Activated CD8-positive, alpha-beta memory T cell treated with anti-CD3 and anti-CD28 coated beads for 48 hours (primary cell): ENCODE measurements at regions not wholly inside any gene's neighbourhood (a gene's known extent, or its start where the extent isn't known, plus 50 kb on each side); places are given as distances from the start of the nearest gene placed in this dataset.

Experiments
- DNase-seq, 3 experiments: peaks; one replicate each; pipeline ENCODE4 v3.0.0-alpha.2; 2020; ENCODE audit warnings: low read depth in 2 of 3, low spot score in 2 of 3

GRCh38 chr11:28649922-28650321 lies 541.7 kb downstream of the METTL15 start:
- no peak for DNase-seq

DNA sequence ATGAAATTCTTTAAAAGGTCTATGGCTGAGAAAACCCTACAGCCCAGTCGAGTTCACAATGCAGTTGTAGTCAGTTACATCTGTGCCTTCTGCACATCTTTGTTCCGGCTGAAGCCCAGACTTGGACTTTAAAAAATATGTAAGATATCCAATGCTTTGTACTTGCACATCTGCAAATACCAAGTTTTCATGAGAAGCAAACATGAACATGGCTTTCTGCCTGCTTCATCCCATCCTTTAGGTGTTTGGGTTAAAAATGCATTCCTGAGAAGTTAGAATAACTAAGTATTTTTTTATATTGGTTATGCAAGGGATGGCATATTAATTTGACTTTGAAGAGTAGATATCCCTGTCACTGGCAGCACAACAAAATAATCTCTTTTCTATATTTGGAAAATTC lies 528.4 kb downstream of the METTL15 start:
- DNase-seq: no peak

DNA sequence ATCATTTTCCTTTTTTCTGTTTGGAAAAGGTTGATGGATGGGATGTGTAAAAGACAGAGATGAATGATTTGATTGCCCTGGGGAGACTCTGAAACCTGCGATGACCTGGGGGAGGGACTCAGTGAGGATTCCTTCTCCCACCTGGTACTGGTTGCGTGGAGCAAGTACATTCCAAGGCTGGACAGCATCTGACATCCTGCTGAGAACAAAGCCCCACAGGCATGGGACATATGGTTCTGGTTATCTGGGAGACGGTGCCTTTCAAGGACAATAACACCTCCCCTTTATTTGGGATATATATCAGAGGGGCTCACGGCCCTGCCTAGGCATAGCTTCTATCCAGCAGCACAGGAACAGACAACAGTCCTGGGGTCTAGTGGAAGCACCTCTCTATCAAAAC lies 527.8 kb downstream of the METTL15 start:
- DNase-seq: no peak

GRCh38 chr11:28632338-28632737 lies 524.1 kb downstream of the METTL15 start:
- no peak for DNase-seq

DNA sequence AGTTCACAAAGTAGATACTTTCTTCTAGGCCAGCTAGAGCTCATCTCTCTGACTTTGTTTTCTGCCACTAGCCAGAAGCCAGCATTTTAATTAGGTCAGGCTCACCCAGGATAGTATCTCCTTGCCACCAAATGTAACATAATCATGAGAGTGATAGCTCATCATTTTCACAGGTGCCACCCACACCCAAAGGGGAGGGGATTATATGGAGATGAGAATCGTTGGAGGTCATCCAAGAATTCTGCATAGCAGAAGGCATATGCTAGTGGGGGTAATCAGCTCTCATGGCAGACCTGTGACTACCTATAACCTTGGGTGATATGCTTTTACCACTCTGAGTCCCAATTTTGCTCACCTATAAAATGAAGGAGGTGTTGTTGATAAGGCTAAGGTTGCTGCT lies 523.0 kb downstream of the METTL15 start:
- DNase-seq: no peak

GRCh38 chr11:28629235-28629634 lies 521.0 kb downstream of the METTL15 start:
- no peak for DNase-seq

DNA sequence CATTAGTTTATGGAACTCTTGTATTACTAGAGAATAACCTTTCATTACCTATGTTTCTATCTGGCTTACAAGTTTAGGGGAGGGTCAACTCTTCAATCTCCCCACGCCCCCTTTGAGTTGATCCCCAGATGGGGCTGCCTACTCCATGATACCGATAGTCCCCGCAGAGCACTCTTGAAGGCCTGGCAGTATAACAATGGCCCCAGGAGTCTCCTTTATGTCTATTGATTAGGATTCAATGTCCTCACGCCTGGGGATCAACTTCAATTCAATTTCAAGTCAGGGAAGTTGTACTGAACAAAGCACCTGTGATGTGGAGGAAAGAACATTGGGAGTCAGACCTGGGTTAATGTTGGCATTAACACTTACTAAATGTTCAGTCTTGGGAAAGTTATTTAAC lies 520.2 kb downstream of the METTL15 start:
- DNase-seq: no peak

- DNase-seq: no peak
Observed at GRCh38 chr11:28627690-28628255, 519.6 kb downstream of the METTL15 start.

DNA sequence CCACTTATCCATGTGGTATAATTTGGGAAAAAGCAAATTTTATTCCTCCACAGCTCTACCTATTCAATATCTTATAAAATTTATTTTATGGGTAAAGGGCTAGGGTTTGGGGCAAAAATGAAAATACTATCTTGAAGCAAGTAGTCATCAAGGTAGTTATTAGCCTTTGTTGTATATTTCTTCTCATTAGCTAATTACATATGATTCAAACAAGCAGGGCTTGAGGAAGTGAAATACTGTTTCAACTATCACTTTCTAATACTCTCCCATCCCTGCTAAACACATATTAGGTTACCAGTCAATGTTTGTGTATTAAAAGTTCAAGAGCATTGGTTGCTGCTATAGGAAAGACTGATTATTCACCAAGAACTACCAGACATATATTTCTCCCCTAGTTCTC lies 517.3 kb downstream of the METTL15 start:
- DNase-seq: no peak

GRCh38 chr11:28621753-28622152 lies 513.6 kb downstream of the METTL15 start:
- no peak for DNase-seq

DNA sequence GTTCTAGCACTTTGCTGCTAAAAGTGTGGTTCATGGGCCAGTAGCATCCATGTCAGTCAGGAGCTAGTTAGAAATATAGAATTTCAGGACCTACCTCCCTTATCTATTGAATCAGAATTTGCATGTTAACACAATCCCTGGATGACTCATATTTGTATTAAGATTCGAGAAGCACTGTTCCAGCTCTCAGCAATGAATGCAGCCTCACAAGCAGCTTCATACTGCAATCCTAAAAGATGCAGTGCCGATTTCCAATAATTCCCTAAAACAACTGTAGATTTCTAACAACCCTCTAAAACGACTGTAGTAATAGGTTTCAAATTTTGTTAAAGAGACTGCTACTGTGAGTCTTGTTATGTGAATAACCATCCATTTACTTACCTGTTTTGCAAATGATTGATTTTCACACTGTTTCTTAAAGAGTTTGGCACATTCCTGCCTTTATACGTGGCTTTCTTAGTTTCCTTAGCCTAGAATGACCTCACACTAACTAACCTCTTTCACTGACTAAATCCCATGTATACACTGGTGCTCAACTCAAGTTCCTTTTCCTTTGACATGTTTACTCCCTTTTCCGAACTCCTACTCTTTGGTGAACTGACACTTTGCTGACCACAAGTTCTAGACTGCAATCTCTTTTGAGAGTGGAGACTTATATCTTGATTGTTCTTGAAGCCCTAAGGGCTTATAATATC lies 511.8 kb downstream of the METTL15 start:
- DNase-seq: no peak

GRCh38 chr11:28618416-28618815 lies 510.2 kb downstream of the METTL15 start:
- DNase-seq: no peak

DNA sequence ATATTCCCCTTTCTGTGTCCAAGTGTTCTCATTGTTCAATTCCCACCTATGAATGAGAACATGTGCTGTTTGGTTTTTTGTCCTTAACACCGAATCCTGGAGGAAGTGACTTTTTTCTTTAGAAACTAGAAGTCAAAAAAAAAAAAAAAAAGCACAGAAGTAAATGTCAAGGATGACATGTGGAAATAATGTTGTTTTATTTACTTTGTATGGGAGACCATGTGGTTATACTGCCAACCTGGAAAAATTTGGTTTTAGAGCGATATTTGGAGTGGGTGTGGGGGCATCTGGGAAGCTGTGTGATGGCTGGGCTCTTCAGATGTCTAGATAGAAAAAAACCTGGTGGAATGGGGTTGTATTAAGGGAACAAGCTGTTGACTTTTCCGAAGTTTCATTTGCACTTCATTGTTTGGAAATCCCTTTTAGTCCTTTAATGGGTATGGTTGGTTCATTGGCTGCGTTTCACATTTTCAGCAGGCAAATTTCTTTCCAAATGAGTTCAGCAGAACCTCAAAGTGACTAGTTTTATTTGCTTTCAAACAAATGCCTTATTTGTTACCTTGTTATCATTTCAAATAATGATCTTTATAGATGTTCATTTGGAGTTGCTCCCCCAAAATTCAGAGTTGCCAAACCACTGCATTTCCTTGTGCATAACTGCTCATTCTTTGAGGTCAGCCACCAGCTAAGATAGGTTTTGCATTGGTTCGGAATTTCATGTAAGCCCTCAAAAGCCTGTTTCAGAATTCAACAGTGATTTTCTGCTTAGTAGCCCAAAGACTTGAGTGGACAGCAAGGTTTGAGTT lies 508.2 kb downstream of the METTL15 start:
- DNase-seq: no peak

- no peak for DNase-seq
Observed at GRCh38 chr11:28615542-28615941, 507.4 kb downstream of the METTL15 start.

- DNase-seq: no peak
Observed at GRCh38 chr11:28606930-28607329, 498.7 kb downstream of the METTL15 start.

GRCh38 chr11:28599656-28600055 lies 491.5 kb downstream of the METTL15 start:
- DNase-seq: no peak

DNA sequence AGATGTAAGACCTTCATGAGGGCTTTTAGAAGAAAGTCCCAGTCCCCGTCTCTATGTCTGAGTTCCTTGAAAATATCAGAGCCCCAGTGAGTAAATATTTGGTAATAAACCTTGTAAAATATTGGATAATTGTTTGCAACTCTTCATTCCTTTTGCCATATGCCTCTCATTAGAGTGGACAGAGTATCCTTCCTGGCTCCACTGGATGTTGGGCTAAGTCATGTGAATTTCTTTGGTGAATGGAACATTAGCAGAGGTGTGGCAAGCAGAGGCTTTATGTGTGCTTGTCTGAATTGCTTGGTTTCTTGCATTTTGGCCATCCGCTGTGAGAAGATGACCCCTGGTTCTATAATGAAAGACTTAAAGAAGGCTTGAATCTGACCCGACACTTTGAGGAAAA lies 490.3 kb downstream of the METTL15 start:
- DNase-seq: no peak

DNA sequence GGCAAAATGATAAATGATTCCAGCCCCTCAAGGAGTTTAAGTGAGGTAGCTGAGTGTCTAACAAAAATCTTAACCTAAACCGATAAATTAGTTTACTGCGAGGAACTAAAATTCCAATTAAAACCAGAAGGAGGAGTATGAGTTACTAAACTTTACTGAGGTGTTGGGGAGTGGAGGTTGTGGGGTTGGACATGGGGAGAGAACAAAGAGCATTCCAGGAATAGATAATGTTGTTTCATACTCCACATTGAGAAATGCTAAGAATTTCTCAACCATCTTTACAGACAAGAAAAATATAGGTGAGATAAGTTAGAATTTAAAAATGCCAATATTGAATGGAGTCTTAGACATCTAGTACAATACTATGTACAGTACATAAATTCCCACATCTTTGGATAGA lies 488.6 kb downstream of the METTL15 start:
- no peak for DNase-seq

DNA sequence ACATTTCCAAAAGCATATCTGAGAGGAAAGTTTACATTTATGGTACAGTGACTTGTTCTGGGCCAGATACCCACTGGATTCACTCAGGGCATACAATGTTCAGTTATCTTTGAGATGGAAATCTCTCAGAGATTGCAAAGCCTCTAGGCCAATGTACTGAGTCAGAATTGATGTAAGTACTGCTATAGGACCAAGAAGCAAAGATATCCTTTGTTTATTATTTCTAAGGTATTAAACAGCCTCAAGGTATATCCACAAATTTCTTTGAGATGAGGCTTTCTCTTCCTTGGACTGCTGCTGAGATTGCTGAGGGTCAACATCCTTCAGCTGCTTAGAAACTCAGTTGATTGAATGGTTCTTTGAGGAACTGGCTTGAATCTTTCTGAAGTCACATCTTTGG lies 484.0 kb downstream of the METTL15 start:
- no peak for DNase-seq

DNA sequence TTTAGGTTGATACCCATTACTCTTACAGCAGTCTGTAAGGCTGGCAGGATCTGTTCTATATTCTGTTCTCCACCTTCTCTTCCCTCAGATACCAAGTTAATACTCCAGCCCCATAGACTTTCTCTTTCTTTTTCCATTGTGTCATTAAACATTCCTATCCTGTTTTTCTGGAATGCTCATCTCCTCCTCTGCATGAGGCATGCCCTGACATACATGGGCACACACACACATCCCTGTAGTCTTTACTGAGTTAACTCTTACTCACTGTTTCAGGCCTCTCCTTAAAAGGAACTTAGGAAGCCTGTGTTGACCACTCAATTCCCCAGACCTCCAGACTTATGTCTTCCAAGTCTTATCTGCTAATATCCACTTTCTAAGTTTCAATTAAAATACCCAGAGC lies 476.8 kb downstream of the METTL15 start:
- no peak for DNase-seq

- no peak for DNase-seq
Observed at GRCh38 chr11:28582506-28582905, 474.3 kb downstream of the METTL15 start.
